ENCODE measurements at regions not wholly inside any gene's neighbourhood (a gene's known extent, or its start where the extent isn't known, plus 50 kb on each side); places are given as distances from the start of the nearest gene placed in this dataset.

DNA sequence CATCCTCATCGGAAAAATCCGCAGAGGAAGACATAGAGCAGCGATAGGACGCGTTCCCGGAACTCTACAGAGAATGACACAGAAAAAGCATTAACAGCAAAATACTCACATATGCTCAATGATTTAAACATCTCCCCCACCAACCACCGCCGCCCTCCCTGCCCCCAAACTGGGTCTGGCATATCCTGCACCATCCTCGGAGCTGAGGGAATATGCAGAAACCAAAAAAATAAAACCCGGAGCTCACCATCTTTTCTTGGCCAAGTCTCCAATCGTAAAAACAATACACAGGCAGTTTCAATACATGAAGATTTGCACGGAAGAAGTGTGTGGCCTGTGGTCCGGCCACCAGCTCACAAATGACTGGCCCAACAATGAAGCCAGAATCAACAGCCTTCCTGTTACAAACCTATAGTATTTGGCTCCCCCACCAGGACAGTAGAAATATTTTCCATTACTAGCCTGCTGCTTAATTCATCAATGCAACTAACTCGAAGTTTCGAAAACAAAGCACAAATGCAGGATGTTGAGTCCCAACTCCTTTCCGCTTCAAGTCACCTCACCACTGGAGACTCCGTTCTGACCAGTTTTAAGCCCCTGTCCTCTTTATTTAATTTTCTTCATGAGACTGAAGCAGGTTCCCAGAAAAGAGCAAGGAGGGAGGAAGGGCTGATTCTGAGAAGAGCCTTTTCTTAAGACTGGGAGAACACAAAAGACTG, 103.2 kb upstream of the BEND6 start:
- Histone ChIP-seq H3K36me3 (ENCODE audit: insufficient read depth, low read length) (no peaks in the 10 kb centered on the region), H2AFZ (ENCODE audit: low read depth, low read length) (peak overlapping the region; percentile 1), H3K4me1 (ENCODE audit: insufficient read depth, low read length) (peaks cover 32% of the 10 kb centered on the region), H3K4me3 (ENCODE audit: insufficient read depth, low read depth, low read length) (peak overlapping the region; percentile 85), H4K20me1 (ENCODE audit: insufficient read depth, low read length) (peaks cover 10% of the 10 kb centered on the region), H3K79me2 (ENCODE audit: insufficient read depth, low read length) (peaks cover 47% of the 10 kb centered on the region), H3K4me2 (ENCODE audit: low read length) (peak overlapping the region; percentile 95), H3K9ac (ENCODE audit: low read length) (peak overlapping the region; percentile 93), H3K27ac (ENCODE audit: low read depth, low read length) (peak overlapping the region; percentile 96), H3K9me3 (ENCODE audit: insufficient read depth, low read depth, low read length) (no peaks in the 10 kb centered on the region), H3K27me3 (ENCODE audit: insufficient read depth, low read length) (no peaks in the 10 kb centered on the region)
- DNase-seq (ENCODE audit: low read depth), result peak; percentile 86
- Mint-ChIP-seq H3K36me3 (ENCODE audit: low read depth, unreplicated experiment) (no peaks in the 10 kb centered on the region), H3K27ac (ENCODE audit: unreplicated experiment) (peak overlapping the region; percentile 79), H3K9me3 (ENCODE audit: unreplicated experiment) (no peaks in the 10 kb centered on the region), H3K27me3 (ENCODE audit: low read depth, unreplicated experiment) (no peaks in the 10 kb centered on the region), H3K4me1 (ENCODE audit: low read depth, unreplicated experiment) (peaks cover 29% of the 10 kb centered on the region), H3K4me3 (ENCODE audit: unreplicated experiment) (peak overlapping the region; percentile 97)
- no peak for FAIRE-seq
- no peak for TF ChIP-seq EZH2 (IDR thresholded peaks at IDR 0.05; ENCODE audit: insufficient read depth, low read length)
- TF ChIP-seq, protein P1, sequence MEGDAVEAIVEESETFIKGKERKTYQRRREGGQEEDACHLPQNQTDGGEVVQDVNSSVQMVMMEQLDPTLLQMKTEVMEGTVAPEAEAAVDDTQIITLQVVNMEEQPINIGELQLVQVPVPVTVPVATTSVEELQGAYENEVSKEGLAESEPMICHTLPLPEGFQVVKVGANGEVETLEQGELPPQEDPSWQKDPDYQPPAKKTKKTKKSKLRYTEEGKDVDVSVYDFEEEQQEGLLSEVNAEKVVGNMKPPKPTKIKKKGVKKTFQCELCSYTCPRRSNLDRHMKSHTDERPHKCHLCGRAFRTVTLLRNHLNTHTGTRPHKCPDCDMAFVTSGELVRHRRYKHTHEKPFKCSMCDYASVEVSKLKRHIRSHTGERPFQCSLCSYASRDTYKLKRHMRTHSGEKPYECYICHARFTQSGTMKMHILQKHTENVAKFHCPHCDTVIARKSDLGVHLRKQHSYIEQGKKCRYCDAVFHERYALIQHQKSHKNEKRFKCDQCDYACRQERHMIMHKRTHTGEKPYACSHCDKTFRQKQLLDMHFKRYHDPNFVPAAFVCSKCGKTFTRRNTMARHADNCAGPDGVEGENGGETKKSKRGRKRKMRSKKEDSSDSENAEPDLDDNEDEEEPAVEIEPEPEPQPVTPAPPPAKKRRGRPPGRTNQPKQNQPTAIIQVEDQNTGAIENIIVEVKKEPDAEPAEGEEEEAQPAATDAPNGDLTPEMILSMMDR (IDR thresholded peaks at IDR 0.05; ENCODE audit: insufficient read depth, low read depth, low read length), result peak; percentile 72

DNA sequence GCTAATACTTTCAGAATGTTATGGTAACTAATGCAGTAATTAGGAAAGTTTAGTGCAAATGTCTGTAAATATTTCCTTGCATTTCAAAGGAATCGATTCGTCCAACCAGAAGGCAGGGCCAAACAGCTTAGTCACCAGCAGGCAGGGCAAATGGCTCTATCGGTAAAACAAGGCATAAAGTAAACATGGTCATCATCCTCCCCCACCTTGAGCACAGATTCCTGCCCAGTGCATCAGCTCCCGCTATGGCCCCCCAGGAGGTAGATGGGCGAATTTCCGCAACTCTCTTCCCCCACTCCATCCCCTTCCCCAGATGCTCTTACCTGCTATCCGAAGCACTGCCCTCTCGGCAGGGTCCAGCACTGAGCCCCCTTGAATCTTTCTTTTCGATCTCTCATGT, 103.8 kb upstream of the BEND6 start:
- Histone ChIP-seq H3K9me3 (ENCODE audit: insufficient read depth, low read depth, low read length) (no peaks in the 10 kb centered on the region), H3K4me1 (ENCODE audit: insufficient read depth, low read length) (peaks cover 32% of the 10 kb centered on the region), H3K4me3 (ENCODE audit: insufficient read depth, low read depth, low read length) (peak overlapping the region; percentile 85), H3K79me2 (ENCODE audit: insufficient read depth, low read length) (peaks cover 53% of the 10 kb centered on the region), H4K20me1 (ENCODE audit: insufficient read depth, low read length) (peaks cover 16% of the 10 kb centered on the region), H2AFZ (ENCODE audit: low read depth, low read length) (peak overlapping the region; percentile 0), H3K27me3 (ENCODE audit: insufficient read depth, low read length) (no peaks in the 10 kb centered on the region), H3K27ac (ENCODE audit: low read depth, low read length) (peak overlapping the region; percentile 96), H3K4me2 (ENCODE audit: low read length) (peak overlapping the region; percentile 95), H3K36me3 (ENCODE audit: insufficient read depth, low read length) (no peaks in the 10 kb centered on the region), H3K9ac (ENCODE audit: low read length) (peak overlapping the region; percentile 93)
- Mint-ChIP-seq H3K9me3 (ENCODE audit: unreplicated experiment) (no peaks in the 10 kb centered on the region), H3K27me3 (ENCODE audit: low read depth, unreplicated experiment) (no peaks in the 10 kb centered on the region), H3K4me1 (ENCODE audit: low read depth, unreplicated experiment) (peaks cover 32% of the 10 kb centered on the region), H3K27ac (ENCODE audit: unreplicated experiment) (peak overlapping the region; percentile 79), H3K36me3 (ENCODE audit: low read depth, unreplicated experiment) (no peaks in the 10 kb centered on the region), H3K4me3 (ENCODE audit: unreplicated experiment) (peak overlapping the region; percentile 97)
- DNase-seq (ENCODE audit: low read depth) (peak; percentile 71), FAIRE-seq (peak; percentile 69)
- TF ChIP-seq EZH2 (IDR thresholded peaks at IDR 0.05; ENCODE audit: insufficient read depth, low read length), result no peak
- TF ChIP-seq, protein P1 (IDR thresholded peaks at IDR 0.05; ENCODE audit: insufficient read depth, low read depth, low read length), result no peak

DNA sequence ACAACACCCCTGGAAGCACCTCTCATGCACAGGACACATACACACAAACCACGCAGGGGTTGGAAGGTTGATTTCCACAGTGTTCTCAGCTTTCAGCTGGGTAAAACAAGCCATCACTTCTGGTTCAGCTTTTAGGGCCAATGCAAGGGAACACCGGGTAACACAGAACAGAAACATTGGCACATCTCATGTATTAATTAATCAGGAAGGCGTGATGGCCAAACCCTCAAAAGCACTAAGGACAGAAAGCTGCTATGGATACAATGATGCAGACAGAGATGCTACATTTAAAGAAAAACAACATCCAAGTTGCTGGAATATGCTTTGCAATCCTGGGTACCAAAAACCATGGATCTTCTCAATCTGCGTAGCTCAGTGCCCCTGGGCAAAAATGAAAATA, 104.3 kb upstream of the BEND6 start:
- Histone ChIP-seq H3K4me3 (ENCODE audit: insufficient read depth, low read depth, low read length) (peak overlapping the region; percentile 85), H3K4me2 (ENCODE audit: low read length) (peak overlapping the region; percentile 95), H3K79me2 (ENCODE audit: insufficient read depth, low read length) (peaks cover 58% of the 10 kb centered on the region), H3K4me1 (ENCODE audit: insufficient read depth, low read length) (peaks cover 32% of the 10 kb centered on the region), H3K9me3 (ENCODE audit: insufficient read depth, low read depth, low read length) (no peaks in the 10 kb centered on the region), H3K27ac (ENCODE audit: low read depth, low read length) (peak overlapping the region; percentile 96), H2AFZ (ENCODE audit: low read depth, low read length) (no peak overlapping the region), H3K36me3 (ENCODE audit: insufficient read depth, low read length) (no peaks in the 10 kb centered on the region), H3K9ac (ENCODE audit: low read length) (peak overlapping the region; percentile 93), H3K27me3 (ENCODE audit: insufficient read depth, low read length) (no peaks in the 10 kb centered on the region), H4K20me1 (ENCODE audit: insufficient read depth, low read length) (peaks cover 20% of the 10 kb centered on the region)
- DNase-seq (ENCODE audit: low read depth), result no peak
- TF ChIP-seq, protein P1 (IDR thresholded peaks at IDR 0.05; ENCODE audit: insufficient read depth, low read depth, low read length), result no peak
- TF ChIP-seq EZH2 (IDR thresholded peaks at IDR 0.05; ENCODE audit: insufficient read depth, low read length), result no peak
- no peaks in the 10 kb centered on the region for H3K27me3 Mint-ChIP-seq (ENCODE audit: low read depth, unreplicated experiment)
- peak overlapping the region; percentile 79 for H3K27ac Mint-ChIP-seq (ENCODE audit: unreplicated experiment)
- H3K4me1 Mint-ChIP-seq (ENCODE audit: low read depth, unreplicated experiment), result peaks cover 32% of the 10 kb centered on the region
- FAIRE-seq, result no peak
- peak overlapping the region; percentile 97 for H3K4me3 Mint-ChIP-seq (ENCODE audit: unreplicated experiment)
- no peaks in the 10 kb centered on the region for H3K9me3 Mint-ChIP-seq (ENCODE audit: unreplicated experiment)
- no peaks in the 10 kb centered on the region for H3K36me3 Mint-ChIP-seq (ENCODE audit: low read depth, unreplicated experiment)

All from astrocyte (in vitro differentiated cells and primary cell).